ENCODE measurements at regions not wholly inside any gene's neighbourhood (a gene's known extent, or its start where the extent isn't known, plus 50 kb on each side); places are given as distances from the start of the nearest gene placed in this dataset.
"Not testable (repeated sequence)": the region's sequence is repeated elsewhere in the genome, so short reads cannot be mapped to it uniquely, and the experiment has no call there.

DNA sequence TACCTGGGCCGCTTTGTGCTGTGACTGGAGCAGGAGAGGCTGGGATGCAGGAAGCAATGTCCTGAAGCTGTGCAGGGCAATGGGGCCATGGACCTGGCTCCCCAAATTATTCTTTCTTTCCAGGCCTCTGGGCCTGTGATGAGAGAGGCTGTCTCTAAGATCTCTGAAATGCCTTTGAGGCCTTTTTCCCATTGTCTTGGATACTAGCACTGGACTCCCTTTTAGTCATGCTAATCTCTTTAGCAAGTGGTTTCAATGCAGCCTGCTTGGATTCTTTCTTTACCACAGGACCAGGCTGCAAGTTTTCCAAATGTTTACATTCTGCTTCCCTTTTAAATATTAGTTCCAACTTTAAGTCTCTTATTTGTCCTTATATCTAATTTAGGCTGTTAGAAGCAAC, 64.8 kb upstream of the SGO1 start:
- no peak for DNase-seq (ENCODE audit: low read depth in 3 of 3)

GRCh38 chr3:20250314-20250713, 64.3 kb upstream of the SGO1 start:
- DNase-seq (ENCODE audit: low read depth in 3 of 3) = no peak

- no peak for DNase-seq (ENCODE audit: low read depth in 3 of 3)
Observed at GRCh38 chr3:20246662-20247061, 60.7 kb upstream of the SGO1 start.

DNA sequence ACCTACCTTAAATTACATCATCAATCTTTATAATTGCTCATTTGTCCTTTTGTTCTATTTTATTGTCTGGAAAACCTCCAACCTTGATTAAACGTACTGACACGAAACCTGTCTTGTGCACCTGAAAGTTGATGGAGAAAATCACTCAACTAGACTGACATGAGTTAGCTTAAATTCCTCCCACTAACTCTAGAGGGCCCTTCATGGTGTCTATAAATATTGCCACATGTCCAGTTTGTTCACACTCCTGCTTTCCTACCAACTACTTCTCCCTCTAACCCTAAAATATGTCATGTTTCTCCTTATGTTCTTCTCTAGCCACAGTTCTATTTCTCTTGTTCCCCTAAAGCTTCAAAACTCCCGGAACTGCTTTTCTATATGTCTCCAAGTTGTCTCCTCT, 59.8 kb upstream of the SGO1 start:
- no peak for DNase-seq (ENCODE audit: low read depth in 3 of 3)

DNA sequence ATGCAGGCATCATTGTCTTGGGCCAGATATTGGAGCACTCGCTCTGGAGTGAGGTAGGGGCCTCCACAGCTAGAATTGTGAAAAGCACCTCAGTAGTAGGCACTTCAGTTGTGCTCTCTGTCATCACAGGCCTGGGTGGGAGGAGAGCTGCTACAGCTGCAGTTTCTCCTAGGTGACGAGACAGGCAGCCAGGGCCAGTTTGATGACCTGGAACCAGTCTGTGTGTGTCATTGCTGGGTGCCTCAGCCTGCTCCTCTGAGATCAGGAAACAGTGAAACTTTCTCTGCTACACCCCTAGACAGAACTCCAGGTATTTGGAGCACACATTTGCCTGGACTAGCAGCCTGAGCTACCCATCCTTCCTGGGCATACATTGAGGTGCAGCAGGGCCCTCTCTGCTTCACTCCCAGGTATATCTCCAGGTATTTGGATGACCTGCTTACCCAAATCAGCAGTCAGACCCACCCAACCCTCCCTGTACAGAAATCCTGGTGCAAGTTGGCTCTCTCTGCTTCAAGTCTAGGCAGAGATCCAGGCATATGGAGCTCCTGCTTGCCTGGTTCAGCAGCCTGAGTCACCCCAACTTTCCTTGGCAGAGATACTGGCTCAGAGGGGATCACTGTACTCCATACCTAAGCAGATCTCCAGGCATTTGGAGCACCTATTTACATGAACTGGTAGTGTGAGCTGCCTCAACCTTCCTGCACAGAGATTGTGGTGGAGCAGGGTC, 54.3 kb upstream of the SGO1 start:
- DNase-seq (ENCODE audit: low read depth in 3 of 3) = no peak

- DNase-seq (ENCODE audit: low read depth in 3 of 3) = not testable (repeated sequence)
Observed at GRCh38 chr3:20238199-20238598, 52.2 kb upstream of the SGO1 start.

- no peak for DNase-seq (ENCODE audit: low read depth in 3 of 3)
Observed at GRCh38 chr3:20236603-20237002, 50.6 kb upstream of the SGO1 start.

All from stimulated activated CD4-positive, alpha-beta T cell treated with anti-CD3 and anti-CD28 coated beads, TNF-alpha, amount 100 ng/mL, for 24 hours (primary cell).